SK-N-SH treated with all-trans-retinoic acid at 6 μM for 48 hours (cell line): ENCODE measurements at regions not wholly inside any gene's neighbourhood (a gene's known extent, or its start where the extent isn't known, plus 50 kb on each side); places are given as distances from the start of the nearest gene placed in this dataset.

Experiments
- ATAC-seq: fragments of 200-7000 bp; cut with Tn5 transposase; 3 replicates; pipeline ENCODE4 v1.9.1; 2020; ENCODE audit warnings: mild to moderate bottlenecking, moderate library complexity
- CREB5 ChIP-seq: fragments of 250-450 bp; sonication (Bioruptor Pico); IDR thresholded peaks from 2 replicates; pipeline ENCODE4 v1.5.1; 2020; ENCODE audit warnings: low read depth, mild to moderate bottlenecking, moderate library complexity
- CSRNP3 ChIP-seq: fragments of 250-450 bp; sonication (Bioruptor Pico); IDR thresholded peaks from 2 replicates; pipeline ENCODE4 v1.5.1; 2021; ENCODE audit warnings: mild to moderate bottlenecking, moderate library complexity
- ESRRG ChIP-seq: fragments of 250-450 bp; sonication (Bioruptor Pico); IDR thresholded peaks from 2 replicates; pipeline ENCODE4 v1.6.1; 2021; ENCODE audit warnings: mild to moderate bottlenecking
- GLIS3 ChIP-seq: fragments of 250-450 bp; sonication (Bioruptor Pico); IDR thresholded peaks from 2 replicates; pipeline ENCODE4 v1.5.0; 2020; ENCODE audit warnings: mild to moderate bottlenecking, moderate library complexity
- ISL1 ChIP-seq: fragments of 250-450 bp; sonication (Bioruptor Pico); IDR thresholded peaks from 2 replicates; pipeline ENCODE4 v2.1.2; 2022; ENCODE audit warnings: mild to moderate bottlenecking, moderate library complexity
- OSR1 ChIP-seq: fragments of 250-450 bp; sonication (Bioruptor Pico); IDR thresholded peaks from 2 replicates; pipeline ENCODE4 v1.8.0; 2022; ENCODE audit warnings: moderate library complexity, mild to moderate bottlenecking, inconsistent platforms
- SNAI2 ChIP-seq: fragments of 250-450 bp; sonication (Bioruptor Pico); IDR thresholded peaks from 2 replicates; pipeline ENCODE4 v1.5.0; 2020; ENCODE audit warnings: mild to moderate bottlenecking, moderate library complexity
- TOX ChIP-seq: fragments of 250-450 bp; sonication (Bioruptor Pico); IDR thresholded peaks from 2 replicates; pipeline ENCODE4 v1.8.0; 2021; ENCODE audit warnings: mild to moderate bottlenecking, moderate library complexity, borderline replicate concordance
- ZFP3 ChIP-seq: fragments of 250-450 bp; sonication (Bioruptor Pico); IDR thresholded peaks from 2 replicates; pipeline ENCODE4 v1.5.0; 2020; ENCODE audit warnings: mild to moderate bottlenecking, moderate library complexity
- ZFP30 ChIP-seq: fragments of 450-650 bp; formaldehyde crosslinking; IDR thresholded peaks from 2 replicates; pipeline ENCODE4 v1.5.0; 2022; ENCODE audit warnings: mild to moderate bottlenecking, moderate library complexity
- ZNF565 ChIP-seq: fragments of 450-650 bp; formaldehyde crosslinking; conservative IDR thresholded peaks from 2 replicates; pipeline ENCODE4 v1.5.0; 2020; ENCODE audit warnings: low read depth, mild to moderate bottlenecking, moderate library complexity
- ZNF8 ChIP-seq: fragments of 450-650 bp; formaldehyde crosslinking; IDR thresholded peaks from 2 replicates; pipeline ENCODE4 v1.5.0; 2020; ENCODE audit warnings: mild to moderate bottlenecking, moderate library complexity
- TF ChIP-seq, protein P1 (sequence below): fragments of 250-450 bp; sonication (Bioruptor Pico); IDR thresholded peaks from 2 replicates; pipeline ENCODE4 v1.5.0; 2020; ENCODE audit warnings: mild to moderate bottlenecking, moderate library complexity
- TF ChIP-seq, protein P2 (sequence below): fragments of 250-450 bp; sonication (Bioruptor Pico); IDR thresholded peaks from 2 replicates; pipeline ENCODE4 v1.8.0; 2021; ENCODE audit warnings: low read depth, mild to moderate bottlenecking, moderate library complexity, borderline replicate concordance

GRCh38 chr17:14873540-14873939 lies 391.6 kb downstream of the PMP22 start (continued):
- TF ChIP-seq, protein P1, sequence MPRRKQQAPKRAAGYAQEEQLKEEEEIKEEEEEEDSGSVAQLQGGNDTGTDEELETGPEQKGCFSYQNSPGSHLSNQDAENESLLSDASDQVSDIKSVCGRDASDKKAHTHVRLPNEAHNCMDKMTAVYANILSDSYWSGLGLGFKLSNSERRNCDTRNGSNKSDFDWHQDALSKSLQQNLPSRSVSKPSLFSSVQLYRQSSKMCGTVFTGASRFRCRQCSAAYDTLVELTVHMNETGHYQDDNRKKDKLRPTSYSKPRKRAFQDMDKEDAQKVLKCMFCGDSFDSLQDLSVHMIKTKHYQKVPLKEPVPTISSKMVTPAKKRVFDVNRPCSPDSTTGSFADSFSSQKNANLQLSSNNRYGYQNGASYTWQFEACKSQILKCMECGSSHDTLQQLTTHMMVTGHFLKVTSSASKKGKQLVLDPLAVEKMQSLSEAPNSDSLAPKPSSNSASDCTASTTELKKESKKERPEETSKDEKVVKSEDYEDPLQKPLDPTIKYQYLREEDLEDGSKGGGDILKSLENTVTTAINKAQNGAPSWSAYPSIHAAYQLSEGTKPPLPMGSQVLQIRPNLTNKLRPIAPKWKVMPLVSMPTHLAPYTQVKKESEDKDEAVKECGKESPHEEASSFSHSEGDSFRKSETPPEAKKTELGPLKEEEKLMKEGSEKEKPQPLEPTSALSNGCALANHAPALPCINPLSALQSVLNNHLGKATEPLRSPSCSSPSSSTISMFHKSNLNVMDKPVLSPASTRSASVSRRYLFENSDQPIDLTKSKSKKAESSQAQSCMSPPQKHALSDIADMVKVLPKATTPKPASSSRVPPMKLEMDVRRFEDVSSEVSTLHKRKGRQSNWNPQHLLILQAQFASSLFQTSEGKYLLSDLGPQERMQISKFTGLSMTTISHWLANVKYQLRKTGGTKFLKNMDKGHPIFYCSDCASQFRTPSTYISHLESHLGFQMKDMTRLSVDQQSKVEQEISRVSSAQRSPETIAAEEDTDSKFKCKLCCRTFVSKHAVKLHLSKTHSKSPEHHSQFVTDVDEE (CRISPR knock-in tag): no peak

DNA sequence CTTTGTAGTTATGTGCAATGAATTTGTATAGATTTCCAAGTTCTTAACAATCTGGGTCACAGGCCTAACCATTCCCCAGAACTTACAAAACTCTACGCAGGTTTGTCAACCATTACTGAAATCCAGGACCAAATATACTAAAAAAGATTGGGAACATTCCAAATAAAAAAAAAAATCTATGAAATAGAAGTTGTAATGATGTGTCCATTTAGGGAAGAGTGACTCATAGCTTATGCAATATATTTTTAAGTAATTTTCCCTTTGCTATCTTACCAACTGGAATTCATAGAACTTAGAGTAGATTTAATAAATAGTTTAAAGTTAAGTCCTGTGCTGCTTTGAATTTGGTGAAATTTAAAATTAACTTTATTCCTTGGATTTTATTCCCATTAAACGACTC lies 393.2 kb downstream of the PMP22 start:
- no peak for ATAC-seq

GRCh38 chr17:14866266-14866665 lies 398.9 kb downstream of the PMP22 start:
- ATAC-seq: no peak
- TF ChIP-seq ZNF565 (CRISPR knock-in tag) (no peak), OSR1 (CRISPR knock-in tag) (no peak), SNAI2 (no peak), TOX (no peak)

More for the DNA sequence above, 393.2 kb downstream of the PMP22 start:
- TF ChIP-seq ZFP3 (no peak), ZNF8 (CRISPR knock-in tag) (no peak), CREB5 (CRISPR knock-in tag) (no peak), ZNF565 (CRISPR knock-in tag) (no peak), ZFP30 (CRISPR knock-in tag) (no peak)
- TF ChIP-seq, protein P2, sequence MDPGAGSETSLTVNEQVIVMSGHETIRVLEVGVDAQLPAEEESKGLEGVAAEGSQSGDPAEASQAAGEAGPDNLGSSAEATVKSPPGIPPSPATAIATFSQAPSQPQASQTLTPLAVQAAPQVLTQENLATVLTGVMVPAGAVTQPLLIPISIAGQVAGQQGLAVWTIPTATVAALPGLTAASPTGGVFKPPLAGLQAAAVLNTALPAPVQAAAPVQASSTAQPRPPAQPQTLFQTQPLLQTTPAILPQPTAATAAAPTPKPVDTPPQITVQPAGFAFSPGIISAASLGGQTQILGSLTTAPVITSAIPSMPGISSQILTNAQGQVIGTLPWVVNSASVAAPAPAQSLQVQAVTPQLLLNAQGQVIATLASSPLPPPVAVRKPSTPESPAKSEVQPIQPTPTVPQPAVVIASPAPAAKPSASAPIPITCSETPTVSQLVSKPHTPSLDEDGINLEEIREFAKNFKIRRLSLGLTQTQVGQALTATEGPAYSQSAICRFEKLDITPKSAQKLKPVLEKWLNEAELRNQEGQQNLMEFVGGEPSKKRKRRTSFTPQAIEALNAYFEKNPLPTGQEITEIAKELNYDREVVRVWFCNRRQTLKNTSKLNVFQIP (CRISPR knock-in tag): no peak
- TF ChIP-seq, protein P1 (CRISPR knock-in tag): no peak
- TF ChIP-seq, all 23 proteins: peak for 0

DNA sequence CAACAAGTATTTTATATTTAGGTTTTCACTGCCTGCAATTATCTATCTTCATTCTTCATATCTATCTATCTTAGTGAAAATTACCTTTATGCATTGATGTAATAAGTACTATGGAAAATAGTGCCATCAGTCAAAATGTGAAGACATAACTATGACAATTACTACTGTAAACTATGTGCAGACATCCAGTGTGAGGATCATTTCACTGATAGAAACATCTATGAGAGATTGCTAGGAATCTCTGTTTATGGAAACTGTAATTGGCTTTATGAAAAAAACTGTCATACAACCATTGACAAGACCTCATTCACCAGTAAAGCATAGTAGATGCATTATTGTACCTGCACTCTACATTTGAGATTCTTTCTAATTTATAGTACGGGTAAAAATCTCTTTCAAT lies 401.0 kb downstream of the PMP22 start:
- ATAC-seq: no peak
- TF ChIP-seq ZFP30 (CRISPR knock-in tag) (no peak), CSRNP3 (CRISPR knock-in tag) (no peak), TOX (no peak), OSR1 (CRISPR knock-in tag) (no peak), ISL1 (no peak)
- TF ChIP-seq, protein P2 (CRISPR knock-in tag): no peak
- TF ChIP-seq, all 23 proteins: peak for 0

GRCh38 chr17:14859542-14859941 lies 405.6 kb downstream of the PMP22 start:
- TF ChIP-seq ZFP3: no peak
- no peak for TF ChIP-seq GLIS3 (CRISPR knock-in tag)
- no peak for TF ChIP-seq SNAI2
- TF ChIP-seq ESRRG (CRISPR knock-in tag): no peak
- no peak for TF ChIP-seq ISL1
- ATAC-seq: no peak
